ENCODE measurements at regions not wholly inside any gene's neighbourhood (a gene's known extent, or its start where the extent isn't known, plus 50 kb on each side); places are given as distances from the start of the nearest gene placed in this dataset.

GRCh38 chr18:56278421-56279003 lies 359.9 kb downstream of the TXNL1 start:
- DNase-seq (ENCODE audit: low read depth in 2 of 2): no peak

- DNase-seq (ENCODE audit: low read depth in 2 of 2): no peak
Observed at GRCh38 chr18:56276466-56276865, 361.9 kb downstream of the TXNL1 start.

- no peak for DNase-seq (ENCODE audit: low read depth in 2 of 2)
Observed at GRCh38 chr18:56273541-56274219, 364.7 kb downstream of the TXNL1 start.

GRCh38 chr18:56270671-56271250 lies 367.6 kb downstream of the TXNL1 start:
- DNase-seq (ENCODE audit: low read depth in 2 of 2): no peak

GRCh38 chr18:56269958-56270357 lies 368.4 kb downstream of the TXNL1 start:
- no peak for DNase-seq (ENCODE audit: low read depth in 2 of 2)

- DNase-seq (ENCODE audit: low read depth in 2 of 2): no peak
Observed at GRCh38 chr18:56268952-56269351, 369.4 kb downstream of the TXNL1 start.

GRCh38 chr18:56267334-56267733 lies 371.1 kb downstream of the TXNL1 start:
- DNase-seq (ENCODE audit: low read depth in 2 of 2): no peak

GRCh38 chr18:56258178-56258577 lies 380.2 kb downstream of the TXNL1 start:
- DNase-seq (ENCODE audit: low read depth in 2 of 2): no peak

GRCh38 chr18:56257205-56257604 lies 381.2 kb downstream of the TXNL1 start:
- DNase-seq (ENCODE audit: low read depth in 2 of 2): no peak

- DNase-seq (ENCODE audit: low read depth in 2 of 2): no peak
Observed at GRCh38 chr18:56256659-56257058, 381.7 kb downstream of the TXNL1 start.

- DNase-seq (ENCODE audit: low read depth in 2 of 2): no peak
Observed at GRCh38 chr18:56255381-56255780, 383.0 kb downstream of the TXNL1 start.

GRCh38 chr18:56252456-56252855 lies 385.9 kb downstream of the TXNL1 start:
- DNase-seq (ENCODE audit: low read depth in 2 of 2): no peak

GRCh38 chr18:56248610-56249235 lies 389.7 kb downstream of the TXNL1 start:
- DNase-seq (ENCODE audit: low read depth in 2 of 2): no peak

- no peak for DNase-seq (ENCODE audit: low read depth in 2 of 2)
Observed at GRCh38 chr18:56246916-56247315, 391.5 kb downstream of the TXNL1 start.

GRCh38 chr18:56245866-56246580 lies 392.4 kb downstream of the TXNL1 start:
- DNase-seq (ENCODE audit: low read depth in 2 of 2): no peak

- DNase-seq (ENCODE audit: low read depth in 2 of 2): no peak
Observed at GRCh38 chr18:56240405-56240804, 398.0 kb downstream of the TXNL1 start.

- no peak for DNase-seq (ENCODE audit: low read depth in 2 of 2)
Observed at GRCh38 chr18:56238576-56238975, 399.8 kb downstream of the TXNL1 start.

- DNase-seq (ENCODE audit: low read depth in 2 of 2): no peak
Observed at GRCh38 chr18:56235481-56236013, 402.8 kb downstream of the TXNL1 start.

- DNase-seq (ENCODE audit: low read depth in 2 of 2): no peak
Observed at GRCh38 chr18:56235071-56235470, 403.3 kb downstream of the TXNL1 start.

GRCh38 chr18:56233595-56233994 lies 404.8 kb downstream of the TXNL1 start:
- DNase-seq (ENCODE audit: low read depth in 2 of 2): no peak

- DNase-seq (ENCODE audit: low read depth in 2 of 2): no peak
Observed at GRCh38 chr18:56226025-56226424, 412.4 kb downstream of the TXNL1 start.

Data from stimulated activated CD4-positive, alpha-beta T cell treated with anti-CD3 and anti-CD28 coated beads, Interleukin-4, amount 100 ng/mL, for 48 hours (primary cell).